Adrenal gland (tissue), 9 donors: ENCODE measurements at regions not wholly inside any gene's neighbourhood (a gene's known extent, or its start where the extent isn't known, plus 50 kb on each side); places are given as distances from the start of the nearest gene placed in this dataset.

Experiments used
- DNase-seq, 7 donors: peaks; one replicate each; pipeline ENCODE4 v3.0.0-alpha.2; 2019 to 2020
- H3K27ac ChIP-seq, 5 donors: fragments of 200-600 bp; sonication (generic) in 4 of 5; 1 replicate in 3 of 5; 2 replicates in 2 of 5; pipeline versions ENCODE4 v1.5.1 to v1.8.0; 2016 to 2020; ENCODE audit warnings: mild to moderate bottlenecking in 1 of 5
- H3K27me3 ChIP-seq: fragments of 200-600 bp; 2 replicates; pipeline ENCODE4 v1.8.0; 2021
- H3K36me3 ChIP-seq, 2 donors: fragments of 200-600 bp; replicated peaks in 1 of 2; 1 replicate in 1 of 2; 2 replicates in 1 of 2; pipeline versions ENCODE4 v1.5.1 to v1.8.0; 2018 to 2022
- H3K4me1 ChIP-seq, 2 donors: fragments of 200-600 bp; replicated peaks in 1 of 2; 1 replicate in 1 of 2; 2 replicates in 1 of 2; pipeline versions ENCODE4 v1.5.1 to v1.8.0; 2018 to 2021
- H3K4me3 ChIP-seq, 4 donors: fragments of 200-600 bp; sonication (generic) in 3 of 4; one replicate each; pipeline ENCODE4 v1.5.1; 2016 to 2018
- H3K9me3 ChIP-seq, 3 donors: fragments of 200-600 bp; sonication (generic) in 1 of 3; replicated peaks in 1 of 3; 1 replicate in 2 of 3; 2 replicates in 1 of 3; pipeline versions ENCODE4 v1.5.1 to v1.8.0; 2016 to 2021
- CTCF ChIP-seq, 6 experiments: fragments of 450-650 bp in 4 of 6; fragments of 200-600 bp in 2 of 6; sonication (generic) in 1 of 6; IDR thresholded peaks; 1 replicate in 5 of 6; 2 replicates in 1 of 6; pipeline versions ENCODE4 v1.5.1 to v1.8.0; 2016 to 2021; ENCODE audit warnings: antibody characterized with exemption in 6 of 6, mild to moderate bottlenecking in 2 of 6, moderate library complexity in 1 of 6
- POLR2A ChIP-seq, 2 donors: fragments of 450-650 bp; IDR thresholded peaks; one replicate each; pipeline ENCODE4 v1.6.1; 2017; ENCODE audit warnings: antibody characterized with exemption in 2 of 2, mild to moderate bottlenecking in 2 of 2, moderate library complexity in 1 of 2
- WGBS, 4 donors: extraction: QIAGEN DNeasy Blood & Tissue Kit in 2 of 4; methylation state at CpG; one replicate each; pipeline versions ENCODE4 v1.1.5 to v1.1.7; 2013 to 2017; 5-methylcytosine and 5-hydroxymethylcytosine counted together
- intact Hi-C, 2 donors: fragments of 100-400 bp; cut with DNase I; formaldehyde crosslinking; loops; one replicate each; pipeline versions ENCODE4 v1.14.1 to v1.15.0; 2022 to 2023
- donor health status: healthy with polysubstance abuse.
- donor health status: Bipolar disorder and iron deficiency.
- donor health status: DM: yes; HTN: yes; CAD: no.
- donor health status: DM: no; HTN: no; CAD: no.
- donor health status: DM: no; HTN: no; CAD: no.

- WGBS, 4 donors: 63 to 90% (median 79%) methylated on average over 6 of the region's 6 CpGs
- Histone ChIP-seq H3K36me3 (no peaks in the 10 kb centered on the region), H3K27ac (no peak overlapping the region), H3K4me1 (peaks cover 0 to 6% of the 10 kb centered on the region in 2 donors), H3K9me3 (no peaks in the 10 kb centered on the region), H3K27me3 (no peaks in the 10 kb centered on the region), H3K4me3 (no peak overlapping the region)
- no peak for DNase-seq
- intact Hi-C loops: no loop called here
- TF ChIP-seq CTCF (IDR thresholded peaks at IDR 0.05) (no peak), POLR2A (IDR thresholded peaks at IDR 0.05) (no peak)
Measured at GRCh38 chr6:151677404-151677803, 130.1 kb upstream of the ESR1 start.

GRCh38 chr6:151679081-151679480, 128.4 kb upstream of the ESR1 start:
- TF ChIP-seq CTCF (IDR thresholded peaks at IDR 0.05) (no peak), POLR2A (IDR thresholded peaks at IDR 0.05) (no peak)
- H3K36me3 ChIP-seq: no peaks in the 10 kb centered on the region
- intact Hi-C loops: no loop called here
- no peaks in the 10 kb centered on the region for H3K9me3 ChIP-seq
- H3K27ac ChIP-seq: peak overlapping the region in 1 of 5 donors; percentile 6
- no peaks in the 10 kb centered on the region for H3K27me3 ChIP-seq
- 67 to 76% (median 72%) methylated on average over 9 of the region's 9 CpGs for WGBS, 4 donors
- DNase-seq: peak in 6 of 7 donors; percentile 63 to 81 (median 74)
- no peak overlapping the region for H3K4me3 ChIP-seq
- H3K4me1 ChIP-seq: peaks cover 0 to 6% of the 10 kb centered on the region in 2 donors

GRCh38 chr6:151679941-151680340, 127.5 kb upstream of the ESR1 start:
- no peaks in the 10 kb centered on the region for H3K36me3 ChIP-seq
- no peaks in the 10 kb centered on the region for H3K9me3 ChIP-seq
- peaks cover 0 to 6% of the 10 kb centered on the region in 2 donors for H3K4me1 ChIP-seq
- DNase-seq: no peak
- H3K27ac ChIP-seq: no peak overlapping the region
- no peak overlapping the region for H3K4me3 ChIP-seq
- TF ChIP-seq POLR2A (IDR thresholded peaks at IDR 0.05): no peak
- no peak for TF ChIP-seq CTCF (IDR thresholded peaks at IDR 0.05)
- H3K27me3 ChIP-seq: no peaks in the 10 kb centered on the region
- intact Hi-C loops: no loop called here
- 84 to 98% (median 96%) methylated on average over 5 of the region's 5 CpGs for WGBS, 4 donors

GRCh38 chr6:151680846-151681432, 126.5 kb upstream of the ESR1 start:
- intact Hi-C loops: no loop called here
- Histone ChIP-seq H3K36me3 (no peaks in the 10 kb centered on the region), H3K4me3 (no peak overlapping the region), H3K4me1 (peaks cover 0 to 6% of the 10 kb centered on the region in 2 donors), H3K27me3 (no peaks in the 10 kb centered on the region), H3K9me3 (no peaks in the 10 kb centered on the region), H3K27ac (peak overlapping the region in 1 of 5 donors; percentile 63)
- DNase-seq: no peak
- 85 to 89% (median 88%) methylated on average over 16 of the region's 16 CpGs for WGBS, 4 donors
- TF ChIP-seq CTCF (IDR thresholded peaks at IDR 0.05) (no peak), POLR2A (IDR thresholded peaks at IDR 0.05) (no peak)
